ENCODE measurements at regions not wholly inside any gene's neighbourhood (a gene's known extent, or its start where the extent isn't known, plus 50 kb on each side); places are given as distances from the start of the nearest gene placed in this dataset.

DNA sequence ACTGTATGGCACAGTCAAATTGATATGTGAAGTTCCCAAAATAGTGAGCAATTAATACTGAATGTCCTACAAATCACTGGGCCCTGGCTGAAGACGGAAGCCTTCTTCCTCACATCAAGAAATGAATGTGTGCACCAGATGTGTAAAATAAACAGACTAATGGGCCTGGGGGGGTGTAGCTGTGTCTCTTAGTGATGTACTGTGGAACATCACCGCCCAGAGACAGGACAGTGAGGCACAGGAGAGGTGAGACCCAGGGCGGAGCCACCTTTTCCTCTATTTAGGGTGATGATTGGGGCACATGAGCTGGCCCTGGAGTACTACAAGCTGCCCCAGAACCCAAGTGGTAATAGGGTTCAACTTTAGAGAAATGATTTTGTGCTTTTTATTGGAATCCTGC lies 368.5 kb upstream of the ARID1B start:
- H3K36me3 ChIP-seq (ENCODE audit: control insufficient read depth, insufficient read depth, low read length): no peaks in the 10 kb centered on the region
- no peak for TF ChIP-seq CTCF (IDR thresholded peaks at IDR 0.05; ENCODE audit: insufficient read depth, low read length, poor library complexity, severe bottlenecking)
- H3K27me3 ChIP-seq (ENCODE audit: control insufficient read depth, insufficient read depth, low read length): no peaks in the 10 kb centered on the region
- H3K4me3 ChIP-seq (ENCODE audit: low read depth, low read length): no peak overlapping the region
- no peak for DNase-seq (ENCODE audit: low read depth)

- H3K4me3 ChIP-seq (ENCODE audit: low read depth, low read length): no peak overlapping the region
- DNase-seq (ENCODE audit: low read depth): no peak
- TF ChIP-seq CTCF (IDR thresholded peaks at IDR 0.05; ENCODE audit: insufficient read depth, low read length, poor library complexity, severe bottlenecking): no peak
- no peaks in the 10 kb centered on the region for H3K27me3 ChIP-seq (ENCODE audit: control insufficient read depth, insufficient read depth, low read length)
- no peaks in the 10 kb centered on the region for H3K36me3 ChIP-seq (ENCODE audit: control insufficient read depth, insufficient read depth, low read length)
Observed at GRCh38 chr6:156407334-156407733, 369.8 kb upstream of the ARID1B start.

DNA sequence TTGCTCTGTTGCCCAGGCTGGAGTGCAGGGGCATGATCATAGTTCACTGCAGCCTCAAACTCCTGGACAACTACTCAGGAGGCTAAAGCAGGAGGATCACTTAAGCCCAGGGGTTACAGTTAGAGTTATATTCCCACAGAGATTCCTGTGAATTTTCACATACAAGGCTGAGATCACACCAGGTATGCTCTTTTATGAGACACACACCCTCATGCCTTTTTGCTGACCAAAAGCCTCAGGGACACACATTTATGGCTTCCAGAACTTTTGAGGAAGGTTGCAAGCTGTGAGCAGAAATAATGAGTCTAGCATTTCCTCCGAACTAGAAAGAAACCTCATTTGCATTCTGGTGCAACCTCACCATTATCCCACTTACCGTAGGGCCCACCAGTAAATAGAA lies 370.5 kb upstream of the ARID1B start:
- H3K36me3 ChIP-seq (ENCODE audit: control insufficient read depth, insufficient read depth, low read length): no peaks in the 10 kb centered on the region
- no peak for DNase-seq (ENCODE audit: low read depth)
- no peaks in the 10 kb centered on the region for H3K27me3 ChIP-seq (ENCODE audit: control insufficient read depth, insufficient read depth, low read length)
- H3K4me3 ChIP-seq (ENCODE audit: low read depth, low read length): no peak overlapping the region
- TF ChIP-seq CTCF (IDR thresholded peaks at IDR 0.05; ENCODE audit: insufficient read depth, low read length, poor library complexity, severe bottlenecking): no peak

DNA sequence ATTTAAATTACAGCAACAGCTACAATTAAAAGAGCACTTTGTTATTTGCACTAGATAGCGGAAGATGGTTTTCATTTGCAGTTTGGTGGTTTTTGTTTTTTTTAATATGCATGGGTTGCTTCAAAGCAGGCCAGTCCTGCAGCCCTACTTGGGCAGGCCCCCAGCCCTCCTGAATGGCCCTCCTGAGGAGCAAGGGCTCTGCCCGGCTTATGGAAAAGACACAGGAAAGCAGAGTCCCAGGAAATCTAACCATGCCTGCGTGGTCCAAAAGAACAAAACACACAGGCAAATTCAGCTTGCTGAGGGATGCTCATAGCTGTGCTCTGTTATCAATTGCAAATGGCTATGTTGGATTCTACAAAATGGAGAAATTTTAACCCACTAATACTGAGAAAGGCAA lies 371.1 kb upstream of the ARID1B start:
- no peak for TF ChIP-seq CTCF (IDR thresholded peaks at IDR 0.05; ENCODE audit: insufficient read depth, low read length, poor library complexity, severe bottlenecking)
- DNase-seq (ENCODE audit: low read depth): no peak
- H3K36me3 ChIP-seq (ENCODE audit: control insufficient read depth, insufficient read depth, low read length): no peaks in the 10 kb centered on the region
- no peak overlapping the region for H3K4me3 ChIP-seq (ENCODE audit: low read depth, low read length)
- H3K27me3 ChIP-seq (ENCODE audit: control insufficient read depth, insufficient read depth, low read length): no peaks in the 10 kb centered on the region

DNA sequence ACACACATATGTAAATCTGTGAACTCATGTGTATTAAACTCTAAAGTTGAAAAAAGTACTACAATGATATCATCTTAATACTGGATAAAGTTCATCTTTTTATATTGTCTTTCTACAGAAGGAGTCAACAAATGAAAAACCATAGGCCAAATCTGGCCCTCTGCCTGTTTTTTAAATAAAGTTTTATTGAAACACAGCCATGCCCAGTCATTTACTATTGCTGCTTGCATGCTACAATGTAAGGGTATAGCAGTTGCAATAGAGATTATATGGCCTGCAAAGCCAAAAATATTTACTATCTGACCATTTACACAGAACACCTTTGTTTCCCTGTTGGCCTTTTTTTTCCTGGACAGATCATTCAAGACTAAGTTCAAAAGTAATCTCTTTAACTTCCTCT lies 374.6 kb upstream of the ARID1B start:
- peaks cover 2% of the 10 kb centered on the region for H3K27me3 ChIP-seq (ENCODE audit: control insufficient read depth, insufficient read depth, low read length)
- no peak for TF ChIP-seq CTCF (IDR thresholded peaks at IDR 0.05; ENCODE audit: insufficient read depth, low read length, poor library complexity, severe bottlenecking)
- no peak for DNase-seq (ENCODE audit: low read depth)
- no peaks in the 10 kb centered on the region for H3K36me3 ChIP-seq (ENCODE audit: control insufficient read depth, insufficient read depth, low read length)
- no peak overlapping the region for H3K4me3 ChIP-seq (ENCODE audit: low read depth, low read length)

GRCh38 chr6:156402227-156402626 lies 375.0 kb upstream of the ARID1B start:
- H3K4me3 ChIP-seq (ENCODE audit: low read depth, low read length): no peak overlapping the region
- TF ChIP-seq CTCF (IDR thresholded peaks at IDR 0.05; ENCODE audit: insufficient read depth, low read length, poor library complexity, severe bottlenecking): no peak
- no peaks in the 10 kb centered on the region for H3K36me3 ChIP-seq (ENCODE audit: control insufficient read depth, insufficient read depth, low read length)
- H3K27me3 ChIP-seq (ENCODE audit: control insufficient read depth, insufficient read depth, low read length): peaks cover 2% of the 10 kb centered on the region
- no peak for DNase-seq (ENCODE audit: low read depth)
